ENCODE measurements at regions not wholly inside any gene's neighbourhood (a gene's known extent, or its start where the extent isn't known, plus 50 kb on each side); places are given as distances from the start of the nearest gene placed in this dataset.

DNA sequence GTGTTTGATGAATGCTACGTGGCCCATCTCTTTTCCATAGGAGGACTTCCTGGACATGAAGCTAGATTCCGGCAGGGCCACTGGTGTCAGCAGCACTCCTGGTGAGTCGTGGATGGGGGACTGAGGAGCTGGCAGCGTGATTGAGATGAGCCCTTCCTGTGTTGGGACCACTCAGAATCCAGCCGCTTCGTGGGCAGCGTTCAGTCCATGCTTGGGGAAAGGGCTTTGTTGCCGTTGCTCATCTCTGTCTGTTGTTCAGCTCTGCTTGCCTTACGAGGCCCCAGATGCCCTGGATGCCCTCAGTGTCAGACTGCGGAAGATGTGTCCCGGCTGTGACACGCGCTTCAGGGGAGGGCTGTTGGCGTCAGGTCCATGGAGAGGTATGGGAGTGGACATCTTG, 127.1 kb upstream of the RTL1 start (continued):
- TF ChIP-seq, protein P1, sequence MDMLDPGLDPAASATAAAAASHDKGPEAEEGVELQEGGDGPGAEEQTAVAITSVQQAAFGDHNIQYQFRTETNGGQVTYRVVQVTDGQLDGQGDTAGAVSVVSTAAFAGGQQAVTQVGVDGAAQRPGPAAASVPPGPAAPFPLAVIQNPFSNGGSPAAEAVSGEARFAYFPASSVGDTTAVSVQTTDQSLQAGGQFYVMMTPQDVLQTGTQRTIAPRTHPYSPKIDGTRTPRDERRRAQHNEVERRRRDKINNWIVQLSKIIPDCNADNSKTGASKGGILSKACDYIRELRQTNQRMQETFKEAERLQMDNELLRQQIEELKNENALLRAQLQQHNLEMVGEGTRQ (IDR thresholded peaks at IDR 0.05; ENCODE audit: borderline replicate concordance, low read depth, low read length), result no peak

DNA sequence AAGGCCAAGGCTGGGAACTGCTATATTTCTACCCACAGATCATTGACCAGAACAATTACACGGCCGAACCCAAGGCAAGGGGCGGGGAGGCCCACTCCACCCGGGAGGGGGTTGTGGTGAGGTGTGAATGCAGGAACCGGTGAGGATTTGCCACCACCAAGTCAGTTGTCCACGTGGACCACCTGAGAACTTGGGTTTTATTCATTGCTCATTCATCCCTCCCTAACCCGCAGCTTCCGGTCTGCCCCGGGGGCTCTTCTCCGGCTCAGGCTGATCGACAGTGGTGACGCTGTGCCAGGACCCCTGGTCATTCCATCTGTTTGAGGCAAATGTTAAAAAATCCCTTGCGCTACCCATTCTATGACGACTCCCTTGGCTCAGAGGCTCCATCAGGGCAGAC, 127.7 kb upstream of the RTL1 start:
- H3K9me2 ChIP-seq, result no peaks in the 10 kb centered on the region
- H3K9ac ChIP-seq, result no peak overlapping the region
- H3K27ac ChIP-seq (ENCODE audit: low read depth in 2 of 2, low read length in 1 of 2), result no peak overlapping the region
- H3K27me3 ChIP-seq (ENCODE audit: insufficient read depth), result no peaks in the 10 kb centered on the region
- no peak overlapping the region for H3K4me2 ChIP-seq
- DNase-seq, result no peak
- H3K79me2 ChIP-seq (ENCODE audit: insufficient read depth), result no peaks in the 10 kb centered on the region
- H3K9me3 ChIP-seq, result no peaks in the 10 kb centered on the region
- no peak overlapping the region for H3K4me3 ChIP-seq (ENCODE audit: low read depth in 2 of 2, low read length in 1 of 2)
- no peaks in the 10 kb centered on the region for H3K36me3 ChIP-seq (replicated peaks in 1 of 2; ENCODE audit: control insufficient read depth in 1 of 2, insufficient read depth in 2 of 2, low read length in 1 of 2)
- no peaks in the 10 kb centered on the region for H3F3A ChIP-seq (replicated peaks; ENCODE audit: insufficient read depth)
- TF ChIP-seq GATA2 (CRISPR knock-in tag; IDR thresholded peaks at IDR 0.05) (no peak), NRF1 (IDR thresholded peaks at IDR 0.05; ENCODE audit: low read depth, low read length) (no peak), RFX5 (IDR thresholded peaks at IDR 0.05; ENCODE audit: low read length) (no peak), RXRA (IDR thresholded peaks at IDR 0.05; ENCODE audit: borderline replicate concordance, low read depth) (no peak), SMC3 (IDR thresholded peaks at IDR 0.05; ENCODE audit: low read depth, low read length) (no peak), YY1 (IDR thresholded peaks at IDR 0.05; ENCODE audit: low read depth) (no peak), SIN3A (IDR thresholded peaks at IDR 0.05; ENCODE audit: borderline replicate concordance, low read depth, low read length) (no peak)
- TF ChIP-seq, protein P2, sequence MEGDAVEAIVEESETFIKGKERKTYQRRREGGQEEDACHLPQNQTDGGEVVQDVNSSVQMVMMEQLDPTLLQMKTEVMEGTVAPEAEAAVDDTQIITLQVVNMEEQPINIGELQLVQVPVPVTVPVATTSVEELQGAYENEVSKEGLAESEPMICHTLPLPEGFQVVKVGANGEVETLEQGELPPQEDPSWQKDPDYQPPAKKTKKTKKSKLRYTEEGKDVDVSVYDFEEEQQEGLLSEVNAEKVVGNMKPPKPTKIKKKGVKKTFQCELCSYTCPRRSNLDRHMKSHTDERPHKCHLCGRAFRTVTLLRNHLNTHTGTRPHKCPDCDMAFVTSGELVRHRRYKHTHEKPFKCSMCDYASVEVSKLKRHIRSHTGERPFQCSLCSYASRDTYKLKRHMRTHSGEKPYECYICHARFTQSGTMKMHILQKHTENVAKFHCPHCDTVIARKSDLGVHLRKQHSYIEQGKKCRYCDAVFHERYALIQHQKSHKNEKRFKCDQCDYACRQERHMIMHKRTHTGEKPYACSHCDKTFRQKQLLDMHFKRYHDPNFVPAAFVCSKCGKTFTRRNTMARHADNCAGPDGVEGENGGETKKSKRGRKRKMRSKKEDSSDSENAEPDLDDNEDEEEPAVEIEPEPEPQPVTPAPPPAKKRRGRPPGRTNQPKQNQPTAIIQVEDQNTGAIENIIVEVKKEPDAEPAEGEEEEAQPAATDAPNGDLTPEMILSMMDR (IDR thresholded peaks at IDR 0.05), result no peak
- TF ChIP-seq, protein P3, sequence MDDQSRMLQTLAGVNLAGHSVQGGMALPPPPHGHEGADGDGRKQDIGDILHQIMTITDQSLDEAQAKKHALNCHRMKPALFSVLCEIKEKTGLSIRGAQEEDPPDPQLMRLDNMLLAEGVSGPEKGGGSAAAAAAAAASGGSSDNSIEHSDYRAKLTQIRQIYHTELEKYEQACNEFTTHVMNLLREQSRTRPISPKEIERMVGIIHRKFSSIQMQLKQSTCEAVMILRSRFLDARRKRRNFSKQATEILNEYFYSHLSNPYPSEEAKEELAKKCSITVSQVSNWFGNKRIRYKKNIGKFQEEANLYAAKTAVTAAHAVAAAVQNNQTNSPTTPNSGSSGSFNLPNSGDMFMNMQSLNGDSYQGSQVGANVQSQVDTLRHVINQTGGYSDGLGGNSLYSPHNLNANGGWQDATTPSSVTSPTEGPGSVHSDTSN (IDR thresholded peaks at IDR 0.05), result no peak
- TF ChIP-seq, protein P1 (IDR thresholded peaks at IDR 0.05; ENCODE audit: borderline replicate concordance, low read depth, low read length), result no peak
- TF ChIP-seq, protein P4, sequence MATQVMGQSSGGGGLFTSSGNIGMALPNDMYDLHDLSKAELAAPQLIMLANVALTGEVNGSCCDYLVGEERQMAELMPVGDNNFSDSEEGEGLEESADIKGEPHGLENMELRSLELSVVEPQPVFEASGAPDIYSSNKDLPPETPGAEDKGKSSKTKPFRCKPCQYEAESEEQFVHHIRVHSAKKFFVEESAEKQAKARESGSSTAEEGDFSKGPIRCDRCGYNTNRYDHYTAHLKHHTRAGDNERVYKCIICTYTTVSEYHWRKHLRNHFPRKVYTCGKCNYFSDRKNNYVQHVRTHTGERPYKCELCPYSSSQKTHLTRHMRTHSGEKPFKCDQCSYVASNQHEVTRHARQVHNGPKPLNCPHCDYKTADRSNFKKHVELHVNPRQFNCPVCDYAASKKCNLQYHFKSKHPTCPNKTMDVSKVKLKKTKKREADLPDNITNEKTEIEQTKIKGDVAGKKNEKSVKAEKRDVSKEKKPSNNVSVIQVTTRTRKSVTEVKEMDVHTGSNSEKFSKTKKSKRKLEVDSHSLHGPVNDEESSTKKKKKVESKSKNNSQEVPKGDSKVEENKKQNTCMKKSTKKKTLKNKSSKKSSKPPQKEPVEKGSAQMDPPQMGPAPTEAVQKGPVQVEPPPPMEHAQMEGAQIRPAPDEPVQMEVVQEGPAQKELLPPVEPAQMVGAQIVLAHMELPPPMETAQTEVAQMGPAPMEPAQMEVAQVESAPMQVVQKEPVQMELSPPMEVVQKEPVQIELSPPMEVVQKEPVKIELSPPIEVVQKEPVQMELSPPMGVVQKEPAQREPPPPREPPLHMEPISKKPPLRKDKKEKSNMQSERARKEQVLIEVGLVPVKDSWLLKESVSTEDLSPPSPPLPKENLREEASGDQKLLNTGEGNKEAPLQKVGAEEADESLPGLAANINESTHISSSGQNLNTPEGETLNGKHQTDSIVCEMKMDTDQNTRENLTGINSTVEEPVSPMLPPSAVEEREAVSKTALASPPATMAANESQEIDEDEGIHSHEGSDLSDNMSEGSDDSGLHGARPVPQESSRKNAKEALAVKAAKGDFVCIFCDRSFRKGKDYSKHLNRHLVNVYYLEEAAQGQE (IDR thresholded peaks at IDR 0.05; ENCODE audit: low read depth, low read length), result no peak
- H2AFZ ChIP-seq (ENCODE audit: low read depth), result no peak overlapping the region
- ChIA-PET POLR2A (no interaction called here), CTCF (no interaction called here)
- no peaks in the 10 kb centered on the region for H4K20me1 ChIP-seq (ENCODE audit: insufficient read depth)
- H3K4me1 ChIP-seq (ENCODE audit: control insufficient read depth in 1 of 2, insufficient read depth in 2 of 2, low read depth in 1 of 2, low read length in 1 of 2), result no peaks in the 10 kb centered on the region
- 76% methylated on average over 12 of the region's 14 CpGs for WGBS (ENCODE audit: low lambda C conversion rate)

Data from SK-N-SH (cell line).